WTC11 (cell line): ENCODE measurements at regions not wholly inside any gene's neighbourhood (a gene's known extent, or its start where the extent isn't known, plus 50 kb on each side); places are given as distances from the start of the nearest gene placed in this dataset.

Experiments used
- TEAD4 ChIP-seq: sonication (generic); formaldehyde crosslinking; IDR thresholded peaks from 2 replicates; pipeline ENCODE4 v1.8.0; 2022; ENCODE audit warnings: mild to moderate bottlenecking, missing genetic modification reagents
- USF1 ChIP-seq: sonication (generic); formaldehyde crosslinking; IDR thresholded peaks from 2 replicates; pipeline ENCODE4 v1.8.0; 2022; ENCODE audit warnings: mild to moderate bottlenecking, missing genetic modification reagents

GRCh38 chr7:86214734-86215133 is 429.0 kb upstream of the GRM3 start:
- TF ChIP-seq TEAD4 (CRISPR knock-in tag) (no peak), USF1 (CRISPR knock-in tag) (no peak)
